HepG2 (cell line): ENCODE measurements at regions not wholly inside any gene's neighbourhood (a gene's known extent, or its start where the extent isn't known, plus 50 kb on each side); places are given as distances from the start of the nearest gene placed in this dataset.

ENCODE experiments used
- ADNP ChIP-seq: sonication (generic); formaldehyde crosslinking; IDR thresholded peaks from 2 replicates; pipeline ENCODE4 v1.4.0; 2020; ENCODE audit warnings: missing genetic modification reagents
- KAT7 ChIP-seq: IDR thresholded peaks from 2 replicates; pipeline ENCODE4 v1.6.1; 2018; ENCODE audit warnings: borderline replicate concordance, missing compliant biosample characterization
- MLLT10 ChIP-seq: sonication (generic); formaldehyde crosslinking; IDR thresholded peaks from 2 replicates; pipeline ENCODE4 v1.4.0; 2020; ENCODE audit warnings: missing genetic modification reagents
- MTF1 ChIP-seq: sonication (generic); formaldehyde crosslinking; IDR thresholded peaks from 2 replicates; pipeline ENCODE4 v1.5.0; 2020; ENCODE audit warnings: missing genetic modification reagents
- NRL ChIP-seq: sonication (generic); formaldehyde crosslinking; IDR thresholded peaks from 2 replicates; pipeline ENCODE4 v1.5.0; 2020; ENCODE audit warnings: missing genetic modification reagents, mild to moderate bottlenecking, moderate library complexity, borderline replicate concordance
- PHF20 ChIP-seq: sonication (generic); formaldehyde crosslinking; IDR thresholded peaks from 2 replicates; pipeline ENCODE4 v1.5.0; 2020; ENCODE audit warnings: mild to moderate bottlenecking, missing genetic modification reagents
- PHF21A ChIP-seq: sonication (generic); formaldehyde crosslinking; IDR thresholded peaks from 2 replicates; pipeline ENCODE4 v1.5.0; 2020; ENCODE audit warnings: mild to moderate bottlenecking, missing genetic modification reagents
- SCMH1 ChIP-seq: sonication (generic); formaldehyde crosslinking; IDR thresholded peaks from 2 replicates; pipeline ENCODE4 v1.9.0; 2021; ENCODE audit warnings: missing genetic modification reagents, mild to moderate bottlenecking, borderline replicate concordance
- SETDB1 ChIP-seq: sonication (generic); formaldehyde crosslinking; IDR thresholded peaks from 2 replicates; pipeline ENCODE4 v1.5.1; 2020; ENCODE audit warnings: missing genetic modification reagents, mild to moderate bottlenecking, borderline replicate concordance
- TRIM24 ChIP-seq: sonication (generic); formaldehyde crosslinking; IDR thresholded peaks from 2 replicates; pipeline ENCODE4 v1.8.0; 2022; ENCODE audit warnings: mild to moderate bottlenecking, missing genetic modification reagents
- ZNF432 ChIP-seq: sonication (generic); formaldehyde crosslinking; IDR thresholded peaks from 2 replicates; pipeline ENCODE4 v1.5.0; 2020; ENCODE audit warnings: missing genetic modification reagents, mild to moderate bottlenecking, borderline replicate concordance
- ZNF530 ChIP-seq: sonication (generic); formaldehyde crosslinking; IDR thresholded peaks from 2 replicates; pipeline ENCODE4 v1.5.0; 2020; ENCODE audit warnings: low read depth, mild to moderate bottlenecking, missing genetic modification reagents
- ZNF550 ChIP-seq: sonication (generic); formaldehyde crosslinking; IDR thresholded peaks from 2 replicates; pipeline ENCODE4 v1.4.0; 2020; ENCODE audit warnings: mild to moderate bottlenecking, missing genetic modification reagents, borderline replicate concordance
- ZNF616 ChIP-seq: sonication (generic); formaldehyde crosslinking; IDR thresholded peaks from 2 replicates; pipeline ENCODE4 v1.5.0; 2020; ENCODE audit warnings: low read depth, mild to moderate bottlenecking, missing genetic modification reagents
- ZNF672 ChIP-seq: sonication (generic); formaldehyde crosslinking; IDR thresholded peaks from 2 replicates; pipeline ENCODE4 v1.8.1; 2022; ENCODE audit warnings: missing genetic modification reagents
- ZNF737 ChIP-seq: sonication (generic); formaldehyde crosslinking; IDR thresholded peaks from 2 replicates; pipeline ENCODE4 v1.5.0; 2020; ENCODE audit warnings: missing genetic modification reagents, mild to moderate bottlenecking, borderline replicate concordance
- TF ChIP-seq, protein P1 (sequence below): sonication (generic); formaldehyde crosslinking; IDR thresholded peaks from 2 replicates; pipeline ENCODE4 v1.5.0; 2020; ENCODE audit warnings: missing genetic modification reagents, mild to moderate bottlenecking, borderline replicate concordance
- TF ChIP-seq, protein P2 (sequence below), 2 experiments: sonication (generic) in 1 of 2; formaldehyde crosslinking in 1 of 2; IDR thresholded peaks; 2 replicates each; pipeline versions ENCODE4 v1.6.1 to v1.9.0; 2014 to 2022; ENCODE audit warnings: antibody characterized with exemption in 1 of 2, borderline replicate concordance in 1 of 2, inconsistent platforms in 1 of 2, low read depth in 1 of 2, missing genetic modification reagents in 1 of 2
- TF ChIP-seq, protein P3 (sequence below): IDR thresholded peaks from 2 replicates; pipeline ENCODE4 v1.6.1; 2016; ENCODE audit warnings: mild to moderate bottlenecking
- TF ChIP-seq, protein P4 (sequence below): sonication (generic); formaldehyde crosslinking; IDR thresholded peaks from 2 replicates; pipeline ENCODE4 v1.5.0; 2020; ENCODE audit warnings: missing genetic modification reagents, mild to moderate bottlenecking, borderline replicate concordance
- TF ChIP-seq, protein P5 (sequence below): sonication (generic); formaldehyde crosslinking; IDR thresholded peaks from 2 replicates; pipeline ENCODE4 v1.4.0; 2020; ENCODE audit warnings: missing genetic modification reagents, borderline replicate concordance

DNA sequence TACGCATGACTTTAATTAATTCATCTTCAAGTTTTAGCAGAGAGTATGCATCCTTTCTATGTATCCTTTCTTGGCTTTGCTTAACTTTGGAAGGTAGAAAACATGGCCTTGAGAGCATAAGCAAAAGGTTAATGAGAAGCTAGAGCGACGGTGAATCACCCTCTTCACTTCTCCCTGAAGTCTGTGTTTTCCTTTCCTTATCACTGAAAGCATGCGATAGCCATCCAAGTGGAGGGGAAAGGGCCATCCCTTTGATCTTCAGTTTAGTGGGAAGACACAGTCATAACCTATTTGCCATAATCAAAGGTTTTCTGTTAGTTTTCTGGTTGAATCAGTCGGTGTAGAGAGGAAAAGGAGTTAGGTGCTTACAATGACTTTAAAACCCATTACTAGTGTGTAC is 354.0 kb upstream of the ROBO2 start (continued):
- no peak for TF ChIP-seq ZNF550 (CRISPR knock-in tag)
- TF ChIP-seq, protein P1, sequence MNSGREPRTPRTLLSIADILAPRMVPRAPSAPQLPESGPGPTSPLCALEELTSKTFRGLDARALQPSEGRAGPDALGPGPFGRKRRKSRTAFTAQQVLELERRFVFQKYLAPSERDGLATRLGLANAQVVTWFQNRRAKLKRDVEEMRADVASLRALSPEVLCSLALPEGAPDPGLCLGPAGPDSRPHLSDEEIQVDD, result no peak
- no peak for TF ChIP-seq TRIM24 (CRISPR knock-in tag)
- no peak for TF ChIP-seq PHF20 (CRISPR knock-in tag)
- TF ChIP-seq ADNP, result no peak
- no peak for TF ChIP-seq PHF21A (CRISPR knock-in tag)
- no peak for TF ChIP-seq MLLT10 (CRISPR knock-in tag)
- no peak for TF ChIP-seq NRL (CRISPR knock-in tag)
- TF ChIP-seq, protein P2, sequence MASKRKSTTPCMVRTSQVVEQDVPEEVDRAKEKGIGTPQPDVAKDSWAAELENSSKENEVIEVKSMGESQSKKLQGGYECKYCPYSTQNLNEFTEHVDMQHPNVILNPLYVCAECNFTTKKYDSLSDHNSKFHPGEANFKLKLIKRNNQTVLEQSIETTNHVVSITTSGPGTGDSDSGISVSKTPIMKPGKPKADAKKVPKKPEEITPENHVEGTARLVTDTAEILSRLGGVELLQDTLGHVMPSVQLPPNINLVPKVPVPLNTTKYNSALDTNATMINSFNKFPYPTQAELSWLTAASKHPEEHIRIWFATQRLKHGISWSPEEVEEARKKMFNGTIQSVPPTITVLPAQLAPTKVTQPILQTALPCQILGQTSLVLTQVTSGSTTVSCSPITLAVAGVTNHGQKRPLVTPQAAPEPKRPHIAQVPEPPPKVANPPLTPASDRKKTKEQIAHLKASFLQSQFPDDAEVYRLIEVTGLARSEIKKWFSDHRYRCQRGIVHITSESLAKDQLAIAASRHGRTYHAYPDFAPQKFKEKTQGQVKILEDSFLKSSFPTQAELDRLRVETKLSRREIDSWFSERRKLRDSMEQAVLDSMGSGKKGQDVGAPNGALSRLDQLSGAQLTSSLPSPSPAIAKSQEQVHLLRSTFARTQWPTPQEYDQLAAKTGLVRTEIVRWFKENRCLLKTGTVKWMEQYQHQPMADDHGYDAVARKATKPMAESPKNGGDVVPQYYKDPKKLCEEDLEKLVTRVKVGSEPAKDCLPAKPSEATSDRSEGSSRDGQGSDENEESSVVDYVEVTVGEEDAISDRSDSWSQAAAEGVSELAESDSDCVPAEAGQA (IDR thresholded peaks at IDR 0.05; ENCODE audit: low read depth), result no peak
- TF ChIP-seq, protein P2 (CRISPR knock-in tag; IDR thresholded peaks at IDR 0.05; ENCODE audit: borderline replicate concordance), result no peak
- TF ChIP-seq, protein P3, sequence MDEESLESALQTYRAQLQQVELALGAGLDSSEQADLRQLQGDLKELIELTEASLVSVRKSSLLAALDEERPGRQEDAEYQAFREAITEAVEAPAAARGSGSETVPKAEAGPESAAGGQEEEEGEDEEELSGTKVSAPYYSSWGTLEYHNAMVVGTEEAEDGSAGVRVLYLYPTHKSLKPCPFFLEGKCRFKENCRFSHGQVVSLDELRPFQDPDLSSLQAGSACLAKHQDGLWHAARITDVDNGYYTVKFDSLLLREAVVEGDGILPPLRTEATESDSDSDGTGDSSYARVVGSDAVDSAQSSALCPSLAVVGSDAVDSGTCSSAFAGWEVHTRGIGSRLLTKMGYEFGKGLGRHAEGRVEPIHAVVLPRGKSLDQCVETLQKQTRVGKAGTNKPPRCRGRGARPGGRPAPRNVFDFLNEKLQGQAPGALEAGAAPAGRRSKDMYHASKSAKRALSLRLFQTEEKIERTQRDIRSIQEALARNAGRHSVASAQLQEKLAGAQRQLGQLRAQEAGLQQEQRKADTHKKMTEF (CRISPR knock-in tag), result peak; percentile 62; the same call in 1 of the 2 replicates
- no peak for TF ChIP-seq MTF1 (CRISPR knock-in tag)
- TF ChIP-seq, protein P4, sequence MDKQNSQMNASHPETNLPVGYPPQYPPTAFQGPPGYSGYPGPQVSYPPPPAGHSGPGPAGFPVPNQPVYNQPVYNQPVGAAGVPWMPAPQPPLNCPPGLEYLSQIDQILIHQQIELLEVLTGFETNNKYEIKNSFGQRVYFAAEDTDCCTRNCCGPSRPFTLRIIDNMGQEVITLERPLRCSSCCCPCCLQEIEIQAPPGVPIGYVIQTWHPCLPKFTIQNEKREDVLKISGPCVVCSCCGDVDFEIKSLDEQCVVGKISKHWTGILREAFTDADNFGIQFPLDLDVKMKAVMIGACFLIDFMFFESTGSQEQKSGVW (CRISPR knock-in tag), result no peak
- no peak for TF ChIP-seq ZNF737 (CRISPR knock-in tag)
- TF ChIP-seq SCMH1 (CRISPR knock-in tag), result no peak
- no peak for TF ChIP-seq KAT7
- TF ChIP-seq, protein P5, sequence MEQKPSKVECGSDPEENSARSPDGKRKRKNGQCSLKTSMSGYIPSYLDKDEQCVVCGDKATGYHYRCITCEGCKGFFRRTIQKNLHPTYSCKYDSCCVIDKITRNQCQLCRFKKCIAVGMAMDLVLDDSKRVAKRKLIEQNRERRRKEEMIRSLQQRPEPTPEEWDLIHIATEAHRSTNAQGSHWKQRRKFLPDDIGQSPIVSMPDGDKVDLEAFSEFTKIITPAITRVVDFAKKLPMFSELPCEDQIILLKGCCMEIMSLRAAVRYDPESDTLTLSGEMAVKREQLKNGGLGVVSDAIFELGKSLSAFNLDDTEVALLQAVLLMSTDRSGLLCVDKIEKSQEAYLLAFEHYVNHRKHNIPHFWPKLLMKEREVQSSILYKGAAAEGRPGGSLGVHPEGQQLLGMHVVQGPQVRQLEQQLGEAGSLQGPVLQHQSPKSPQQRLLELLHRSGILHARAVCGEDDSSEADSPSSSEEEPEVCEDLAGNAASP (CRISPR knock-in tag), result peak; percentile 59; the same call in 1 of the 2 replicates
- no peak for TF ChIP-seq SETDB1 (CRISPR knock-in tag)
- TF ChIP-seq ZNF530 (CRISPR knock-in tag), result no peak
- TF ChIP-seq ZNF616, result no peak
- no peak for TF ChIP-seq ZNF672 (CRISPR knock-in tag)
- TF ChIP-seq ZNF432 (CRISPR knock-in tag), result no peak
